IgD-negative memory B cell (primary cell): ENCODE measurements at regions not wholly inside any gene's neighbourhood (a gene's known extent, or its start where the extent isn't known, plus 50 kb on each side); places are given as distances from the start of the nearest gene placed in this dataset.

Experiments used
- H3K27ac Mint-ChIP-seq, 3 donors: one replicate each; pipeline ENCODE4 v1.8.0; 2020 to 2022; ENCODE audit warnings: mild to moderate bottlenecking in 3 of 3, mixed read lengths in 3 of 3, moderate library complexity in 1 of 3
- H3K27me3 Mint-ChIP-seq: one replicate; pipeline ENCODE4 v1.8.0; 2021; ENCODE audit warnings: mixed read lengths
- H3K36me3 Mint-ChIP-seq: one replicate; pipeline ENCODE4 v1.8.0; 2020; ENCODE audit warnings: mild to moderate bottlenecking, mixed read lengths
- H3K4me1 Mint-ChIP-seq, 3 donors: one replicate each; pipeline ENCODE4 v1.8.0; 2020 to 2022; ENCODE audit warnings: mixed read lengths in 3 of 3, mild to moderate bottlenecking in 1 of 3
- H3K4me3 Mint-ChIP-seq, 4 donors: one replicate each; pipeline ENCODE4 v1.8.0; 2020 to 2022; ENCODE audit warnings: mild to moderate bottlenecking in 4 of 4, mixed read lengths in 4 of 4, moderate library complexity in 3 of 4
- H3K9me3 Mint-ChIP-seq, 3 donors: one replicate each; pipeline ENCODE4 v1.8.0; 2020 to 2021; ENCODE audit warnings: mixed read lengths in 3 of 3, mild to moderate bottlenecking in 1 of 3

DNA sequence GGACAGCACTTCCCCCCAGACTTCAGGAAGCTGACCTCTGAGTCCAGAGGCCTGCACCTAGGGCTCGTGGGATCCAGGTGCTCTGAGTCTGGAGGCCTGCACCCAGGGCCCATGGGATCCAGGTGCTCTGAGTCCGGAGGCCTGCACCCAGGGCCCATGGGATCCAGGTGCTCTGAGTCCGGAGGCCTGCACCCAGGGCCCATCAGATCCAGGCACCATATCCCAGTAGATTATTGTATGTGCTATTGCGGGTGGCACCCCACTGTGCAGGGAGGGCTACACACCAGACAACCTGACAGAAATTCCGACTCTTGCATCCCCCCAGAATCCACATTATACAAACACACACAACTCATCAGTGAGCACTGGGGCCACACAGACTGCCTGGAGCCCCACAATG is 515.2 kb downstream of the EIPR1 start:
- H3K4me1 Mint-ChIP-seq, result no peaks in the 10 kb centered on the region
- no peak overlapping the region for H3K27ac Mint-ChIP-seq
- no peak overlapping the region for H3K4me3 Mint-ChIP-seq
- H3K27me3 Mint-ChIP-seq, result no peaks in the 10 kb centered on the region
- no peaks in the 10 kb centered on the region for H3K9me3 Mint-ChIP-seq
- no peaks in the 10 kb centered on the region for H3K36me3 Mint-ChIP-seq

DNA sequence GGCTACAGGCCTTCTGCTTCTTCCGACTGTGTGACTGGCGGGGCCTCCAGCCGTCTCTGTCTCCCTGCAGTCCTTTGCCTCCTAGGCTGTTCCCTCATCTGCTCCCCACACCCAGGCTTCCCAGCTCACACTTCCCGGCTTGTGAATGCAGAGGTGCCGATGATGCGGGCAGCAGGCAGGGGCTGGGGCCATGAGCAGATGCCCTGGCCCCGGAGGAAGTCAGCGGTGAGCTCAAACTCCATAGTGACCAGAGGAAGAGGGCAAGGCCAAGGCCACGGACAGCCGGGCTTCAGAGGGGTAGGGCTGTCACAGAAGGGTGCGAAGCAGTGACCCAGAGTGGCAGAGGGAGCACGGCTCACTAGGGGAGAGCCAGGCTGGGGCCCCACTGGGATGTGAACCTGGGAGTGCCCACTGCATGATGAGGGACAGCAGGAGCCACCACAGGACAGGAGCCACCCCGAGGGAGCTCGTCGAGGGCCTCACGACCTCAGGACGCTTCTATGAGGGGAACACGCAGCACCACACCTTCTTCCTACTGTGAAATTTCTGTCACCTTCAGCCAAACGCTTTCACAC is 515.9 kb downstream of the EIPR1 start:
- Mint-ChIP-seq H3K27ac (no peak overlapping the region), H3K36me3 (no peaks in the 10 kb centered on the region), H3K4me1 (no peaks in the 10 kb centered on the region), H3K4me3 (no peak overlapping the region), H3K27me3 (no peaks in the 10 kb centered on the region), H3K9me3 (no peaks in the 10 kb centered on the region)

GRCh38 chr2:2860589-2861300 is 516.9 kb downstream of the EIPR1 start:
- Mint-ChIP-seq H3K36me3 (no peaks in the 10 kb centered on the region), H3K9me3 (no peaks in the 10 kb centered on the region), H3K27me3 (no peaks in the 10 kb centered on the region), H3K27ac (no peak overlapping the region), H3K4me3 (no peak overlapping the region), H3K4me1 (no peaks in the 10 kb centered on the region)

- H3K27me3 Mint-ChIP-seq, result no peaks in the 10 kb centered on the region
- H3K27ac Mint-ChIP-seq, result no peak overlapping the region
- H3K4me1 Mint-ChIP-seq, result no peaks in the 10 kb centered on the region
- H3K36me3 Mint-ChIP-seq, result no peaks in the 10 kb centered on the region
- no peak overlapping the region for H3K4me3 Mint-ChIP-seq
- H3K9me3 Mint-ChIP-seq, result no peaks in the 10 kb centered on the region
These were observed 517.9 kb downstream of the EIPR1 start for GRCh38 chr2:2859732-2860131.

DNA sequence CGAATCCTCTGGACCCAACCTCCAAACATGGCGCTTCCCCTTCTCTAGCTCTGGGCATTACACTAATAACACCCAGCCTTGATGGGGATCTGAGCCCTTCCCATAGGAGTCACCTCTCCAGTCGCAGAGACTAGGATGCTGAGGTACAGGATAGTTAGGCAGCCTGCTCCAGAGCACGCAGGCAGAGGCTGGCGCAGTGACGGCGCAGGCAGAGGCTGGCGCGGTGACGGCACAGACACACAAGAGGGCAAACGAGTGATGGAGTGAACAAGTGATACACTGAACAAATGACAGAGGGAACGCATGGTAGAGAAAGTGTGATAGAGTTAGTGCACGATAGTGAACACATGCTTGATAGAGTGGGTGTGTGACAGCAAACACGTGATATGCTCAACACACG is 518.5 kb downstream of the EIPR1 start:
- Mint-ChIP-seq H3K36me3 (no peaks in the 10 kb centered on the region), H3K27me3 (no peaks in the 10 kb centered on the region), H3K4me3 (no peak overlapping the region), H3K27ac (no peak overlapping the region), H3K4me1 (no peaks in the 10 kb centered on the region), H3K9me3 (no peaks in the 10 kb centered on the region)

- Mint-ChIP-seq H3K4me1 (no peaks in the 10 kb centered on the region), H3K9me3 (no peaks in the 10 kb centered on the region), H3K36me3 (no peaks in the 10 kb centered on the region), H3K4me3 (no peak overlapping the region), H3K27me3 (no peaks in the 10 kb centered on the region), H3K27ac (no peak overlapping the region)
These were observed 520.7 kb downstream of the EIPR1 start for GRCh38 chr2:2856723-2857415.

DNA sequence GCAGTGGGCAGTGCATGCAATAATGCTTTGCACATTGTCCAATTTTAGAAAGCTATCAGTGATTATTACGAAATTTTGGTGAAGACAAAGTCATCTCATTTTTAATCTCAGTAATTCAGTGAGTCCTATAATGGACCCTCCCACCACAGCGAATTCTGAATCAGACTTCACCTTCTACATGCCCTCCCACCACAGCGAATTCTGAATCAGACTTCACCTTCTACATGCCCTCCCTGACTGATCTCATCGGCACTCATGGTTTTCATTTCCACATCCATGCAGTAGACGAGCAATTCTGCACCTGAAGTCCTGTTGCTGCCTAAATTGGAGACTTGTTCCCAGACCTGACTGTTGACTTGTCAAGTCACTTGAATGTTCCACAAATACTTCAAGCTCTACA is 522.3 kb downstream of the EIPR1 start:
- Mint-ChIP-seq H3K4me3 (no peak overlapping the region), H3K4me1 (no peaks in the 10 kb centered on the region), H3K9me3 (no peaks in the 10 kb centered on the region), H3K36me3 (no peaks in the 10 kb centered on the region), H3K27me3 (no peaks in the 10 kb centered on the region), H3K27ac (no peak overlapping the region)

DNA sequence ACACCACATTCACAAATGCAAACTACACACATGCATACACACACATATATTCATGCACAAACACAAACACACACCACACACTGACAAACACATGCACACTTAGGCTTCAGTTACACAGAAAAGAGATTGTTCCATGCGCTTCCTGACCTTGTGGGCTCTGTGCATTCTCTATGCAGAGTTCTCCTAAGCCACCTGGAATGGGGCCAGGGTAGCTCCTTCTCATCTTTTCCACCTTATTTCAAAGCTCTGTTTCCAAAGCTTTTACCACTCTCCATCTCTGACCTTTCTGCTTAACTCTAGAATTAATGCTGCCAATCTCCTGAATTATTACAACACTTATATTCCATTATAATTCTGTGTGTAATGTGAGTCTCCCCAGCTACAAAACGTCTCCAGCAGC is 522.3 kb upstream of the MYT1L start:
- Mint-ChIP-seq H3K4me3 (no peak overlapping the region), H3K4me1 (no peaks in the 10 kb centered on the region), H3K27me3 (no peaks in the 10 kb centered on the region), H3K27ac (no peak overlapping the region), H3K9me3 (no peaks in the 10 kb centered on the region), H3K36me3 (no peaks in the 10 kb centered on the region)

DNA sequence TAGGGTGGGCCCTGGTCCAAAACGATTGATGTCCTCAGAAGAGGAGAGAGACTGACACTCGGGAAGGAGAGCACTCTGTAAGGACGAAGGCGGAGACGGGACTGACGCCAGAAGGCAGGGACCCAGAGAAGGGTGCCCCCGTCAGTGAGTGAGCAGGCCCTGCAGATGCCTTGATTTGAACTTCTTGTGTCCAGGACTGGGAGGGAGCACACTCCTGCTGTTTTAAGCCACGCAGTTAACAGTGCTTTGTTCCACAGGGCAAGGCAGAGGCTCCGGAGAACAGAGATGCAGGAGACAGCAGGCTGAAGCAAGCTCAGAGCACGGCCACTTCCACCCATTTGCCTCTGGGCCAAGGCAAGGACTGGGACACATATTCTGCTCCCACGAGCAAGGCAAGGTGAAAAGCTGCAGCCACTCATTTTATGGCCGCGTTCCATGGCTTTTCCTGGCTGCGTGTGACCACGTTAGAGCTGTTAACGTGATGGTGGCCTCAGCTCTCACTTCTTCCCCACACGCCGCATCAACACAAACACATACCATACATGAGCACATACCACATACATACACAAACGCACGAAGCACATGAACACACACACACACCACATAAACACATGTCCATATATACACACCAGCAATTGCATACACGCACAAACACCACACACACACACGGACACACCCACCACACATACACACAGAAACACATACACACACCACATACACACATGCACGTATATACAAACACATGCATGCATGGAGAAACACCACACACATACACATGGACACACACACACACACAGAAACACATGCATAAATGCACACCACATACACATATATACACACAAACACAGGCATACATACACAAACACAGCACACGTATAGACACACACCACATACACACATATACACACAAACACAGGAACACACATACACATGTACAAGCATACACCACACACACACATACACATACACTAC is 521.0 kb upstream of the MYT1L start:
- Mint-ChIP-seq H3K36me3 (no peaks in the 10 kb centered on the region), H3K4me3 (no peak overlapping the region), H3K27me3 (no peaks in the 10 kb centered on the region), H3K9me3 (no peaks in the 10 kb centered on the region), H3K4me1 (no peaks in the 10 kb centered on the region), H3K27ac (no peak overlapping the region)

DNA sequence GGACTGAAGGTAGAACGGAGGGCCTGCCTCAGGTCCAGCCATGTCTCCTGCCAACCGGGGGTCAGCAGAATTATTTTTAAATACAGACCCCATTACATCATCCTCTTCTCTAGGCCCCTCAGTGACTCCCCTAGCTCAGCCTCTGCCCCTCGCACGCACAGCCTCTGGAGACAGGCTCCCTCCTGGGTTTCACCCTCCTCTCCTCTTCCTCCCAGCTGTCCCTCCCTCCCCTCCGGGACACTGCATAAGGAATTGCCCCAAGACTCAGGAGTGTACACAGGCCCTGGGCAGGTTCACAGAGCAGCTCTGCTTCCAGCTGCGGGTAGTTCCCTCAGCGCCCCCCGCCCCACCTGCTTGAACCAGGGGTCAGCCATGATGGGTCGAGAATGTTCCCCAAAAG is 520.2 kb upstream of the MYT1L start:
- Mint-ChIP-seq H3K27me3 (no peaks in the 10 kb centered on the region), H3K27ac (no peak overlapping the region), H3K4me1 (no peaks in the 10 kb centered on the region), H3K36me3 (no peaks in the 10 kb centered on the region), H3K9me3 (no peaks in the 10 kb centered on the region), H3K4me3 (no peak overlapping the region)

DNA sequence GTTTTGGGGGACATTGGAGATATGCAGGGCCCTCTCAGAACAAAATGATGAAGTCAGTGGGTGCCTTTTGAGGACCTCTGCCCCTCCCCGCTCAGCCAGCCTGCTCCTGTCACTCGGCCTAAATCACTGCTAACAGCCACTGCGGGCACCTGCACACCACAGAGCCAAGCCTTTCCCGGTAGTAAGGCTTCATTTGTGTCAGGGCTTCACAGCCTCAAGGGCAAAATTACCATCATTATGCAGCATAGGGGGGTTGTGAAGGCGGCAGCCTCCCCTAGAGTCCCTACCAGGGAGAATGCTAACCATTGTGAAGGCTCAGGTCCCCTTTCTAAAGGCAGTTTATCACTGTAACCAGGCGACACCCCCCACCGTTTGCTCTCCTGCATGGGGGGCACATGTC is 519.8 kb upstream of the MYT1L start:
- no peaks in the 10 kb centered on the region for H3K4me1 Mint-ChIP-seq

DNA sequence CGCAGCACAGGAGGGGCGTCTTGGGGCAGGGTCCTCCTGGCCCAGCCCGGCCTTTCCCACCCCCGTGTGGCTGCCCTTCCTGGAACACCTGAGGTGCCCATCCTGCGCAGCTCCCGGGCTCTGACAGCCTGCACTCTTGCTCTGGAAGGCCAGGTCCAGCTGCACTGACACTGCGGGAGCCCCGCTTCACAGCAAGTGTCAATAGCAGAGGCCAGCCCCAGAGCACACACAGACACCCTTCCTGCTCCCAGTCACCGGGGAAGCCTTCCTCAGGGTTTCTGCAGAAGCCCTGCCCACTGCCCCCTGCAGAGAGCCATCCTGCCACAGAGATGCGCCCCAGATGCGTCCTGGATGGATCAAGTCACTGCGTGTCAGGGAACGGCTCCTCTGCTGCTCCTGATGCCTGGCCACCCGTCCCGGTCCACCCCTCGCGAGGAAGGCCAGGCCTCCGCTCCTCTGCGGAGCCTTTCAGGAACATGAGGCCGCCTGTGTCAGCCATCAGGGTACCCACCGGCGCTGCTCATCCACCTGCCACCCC is 519.2 kb upstream of the MYT1L start:
- H3K27ac Mint-ChIP-seq, result no peak overlapping the region
- no peaks in the 10 kb centered on the region for H3K4me1 Mint-ChIP-seq
- no peaks in the 10 kb centered on the region for H3K27me3 Mint-ChIP-seq
- H3K9me3 Mint-ChIP-seq, result no peaks in the 10 kb centered on the region
- no peak overlapping the region for H3K4me3 Mint-ChIP-seq
- no peaks in the 10 kb centered on the region for H3K36me3 Mint-ChIP-seq

More for the DNA sequence above, 519.8 kb upstream of the MYT1L start:
- Mint-ChIP-seq H3K9me3 (no peaks in the 10 kb centered on the region), H3K27me3 (no peaks in the 10 kb centered on the region), H3K36me3 (no peaks in the 10 kb centered on the region), H3K27ac (no peak overlapping the region), H3K4me3 (no peak overlapping the region)

DNA sequence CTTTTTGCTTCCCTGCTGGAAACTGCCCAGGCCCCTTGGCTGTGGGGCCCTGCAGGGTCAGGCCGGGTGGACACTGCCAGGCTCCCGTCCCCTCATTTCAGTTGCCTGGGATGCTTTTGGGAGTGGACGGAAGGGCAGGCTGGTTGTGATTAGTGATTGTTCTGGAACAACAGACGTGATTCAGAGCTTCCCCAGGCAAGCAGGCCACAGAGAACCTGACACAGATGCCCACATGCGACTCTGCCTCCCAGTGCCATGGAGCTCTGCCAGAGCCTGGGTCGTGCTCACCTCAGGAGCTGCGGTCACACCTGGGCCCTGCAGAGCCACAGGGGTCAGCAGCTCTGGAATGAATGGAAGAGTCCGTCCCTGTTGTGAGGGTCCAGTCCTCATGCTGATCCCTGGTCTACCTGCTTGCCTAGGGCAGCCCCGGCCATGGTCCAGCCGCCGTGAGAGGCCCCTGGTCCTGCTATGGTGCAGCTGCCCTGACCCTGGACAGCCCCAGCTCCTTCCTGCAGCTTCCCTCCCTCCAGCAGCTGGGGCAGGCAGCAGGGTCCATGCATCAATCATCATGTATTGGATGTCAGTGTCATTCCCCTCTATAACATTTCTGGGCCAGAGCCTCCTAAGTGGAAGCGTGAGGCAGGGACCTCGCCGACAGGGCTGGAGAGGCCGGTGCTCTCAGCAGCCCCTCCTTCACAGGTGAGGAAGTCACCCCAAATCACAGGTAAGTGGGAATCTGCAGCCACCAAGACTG is 518.6 kb upstream of the MYT1L start:
- Mint-ChIP-seq H3K9me3 (no peaks in the 10 kb centered on the region), H3K4me1 (peaks cover 0 to 1% (median 0%) of the 10 kb centered on the region in 3 donors), H3K27me3 (no peaks in the 10 kb centered on the region), H3K27ac (no peak overlapping the region), H3K36me3 (no peaks in the 10 kb centered on the region), H3K4me3 (no peak overlapping the region)

- H3K4me1 Mint-ChIP-seq, result peaks cover 0 to 1% (median 0%) of the 10 kb centered on the region in 3 donors
- no peaks in the 10 kb centered on the region for H3K27me3 Mint-ChIP-seq
- H3K4me3 Mint-ChIP-seq, result no peak overlapping the region
- no peaks in the 10 kb centered on the region for H3K36me3 Mint-ChIP-seq
- H3K27ac Mint-ChIP-seq, result no peak overlapping the region
- no peaks in the 10 kb centered on the region for H3K9me3 Mint-ChIP-seq
These were observed 517.7 kb upstream of the MYT1L start for GRCh38 chr2:2848621-2849333.
